ENCODE measurements at regions not wholly inside any gene's neighbourhood (a gene's known extent, or its start where the extent isn't known, plus 50 kb on each side); places are given as distances from the start of the nearest gene placed in this dataset.

DNA sequence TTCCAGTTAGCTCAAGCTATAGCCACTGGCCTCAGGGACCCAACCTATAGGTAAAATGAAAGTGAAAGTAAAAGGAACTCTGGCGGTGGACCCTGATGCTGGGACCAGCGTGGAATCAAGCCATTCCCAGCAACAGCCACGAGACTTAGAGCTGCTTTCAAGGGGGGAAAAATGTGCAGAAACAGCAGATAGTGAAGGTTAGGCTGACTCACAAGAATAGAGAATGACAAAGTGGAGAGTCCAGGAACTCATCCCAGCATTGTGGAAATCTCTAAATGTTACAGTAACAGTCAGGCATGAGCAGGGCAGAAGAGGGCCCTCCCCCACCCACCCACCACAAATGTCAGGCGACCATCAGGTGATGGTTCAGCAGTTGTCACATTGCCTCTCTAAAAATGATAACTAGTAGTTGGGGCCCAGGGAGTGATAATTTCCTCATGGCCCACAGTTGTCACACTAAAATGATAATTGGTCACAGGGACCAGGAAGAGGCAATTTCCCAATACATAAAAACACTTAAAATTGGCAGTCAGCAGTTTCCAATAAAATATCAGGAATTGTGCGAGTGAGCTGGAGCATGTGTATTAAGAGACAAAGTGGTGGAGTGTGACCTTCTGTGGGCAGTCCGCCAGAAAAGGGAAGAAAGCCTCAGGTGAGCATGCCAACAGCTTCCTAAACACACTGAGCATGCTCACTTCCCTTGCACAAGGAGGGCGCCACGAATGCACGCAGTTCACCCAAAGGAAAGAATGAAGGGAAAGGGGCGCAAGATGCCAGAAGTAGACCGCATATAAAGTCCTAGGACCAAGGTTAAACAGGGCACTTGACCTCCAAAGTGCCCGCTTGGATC is 129.8 kb upstream of the PPP1R3A start:
- DNase-seq (ENCODE audit: insufficient read length, low spot score) (no peak), FAIRE-seq (no peak)
- TF ChIP-seq POU2F2 (IDR thresholded peaks at IDR 0.05; ENCODE audit: low read depth, low read length), result no peak
- TF ChIP-seq PAX5 (IDR thresholded peaks at IDR 0.05; ENCODE audit: insufficient read depth, low read length, severe bottlenecking), result no peak
- no peak for TF ChIP-seq TAF1 (IDR thresholded peaks at IDR 0.05; ENCODE audit: low read depth, low read length)

DNA sequence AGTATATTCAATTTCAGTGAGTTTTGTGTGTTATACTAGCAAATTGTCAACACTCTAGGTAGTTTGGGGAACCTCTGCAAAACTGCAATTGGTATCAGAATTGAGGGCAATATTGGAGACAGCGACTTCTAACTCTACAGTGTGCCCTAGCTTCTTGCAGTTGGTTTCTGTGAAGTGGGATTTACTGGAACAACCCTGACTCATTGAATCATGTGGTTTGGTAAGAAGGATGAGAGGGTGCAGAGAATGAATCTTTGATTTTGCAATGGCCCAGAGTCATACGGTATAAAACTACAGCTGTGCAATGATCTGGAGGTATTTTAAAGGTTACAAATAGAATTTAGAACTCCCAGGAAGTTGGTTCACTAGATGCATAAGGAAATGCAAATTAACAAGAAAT is 129.1 kb upstream of the PPP1R3A start:
- no peak for FAIRE-seq

DNA sequence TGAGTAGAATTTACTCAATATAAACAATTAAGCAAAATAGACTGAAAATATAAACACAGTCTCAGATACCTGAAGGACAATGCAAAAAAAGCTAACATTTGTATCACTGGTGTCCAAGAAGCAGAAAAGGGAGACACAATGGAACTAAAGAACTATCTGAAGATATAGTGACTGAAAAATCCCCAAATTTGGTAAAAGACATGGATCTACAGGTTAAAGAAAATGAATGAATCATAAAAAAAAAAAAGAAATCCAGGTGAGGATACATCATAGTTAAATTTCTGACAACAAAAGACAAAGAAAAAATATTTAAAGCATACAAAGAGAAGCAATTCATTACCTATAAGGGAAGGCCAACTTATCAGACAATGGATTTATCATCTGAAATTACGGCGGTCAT is 114.7 kb upstream of the PPP1R3A start:
- FAIRE-seq (no peak), DNase-seq (ENCODE audit: insufficient read length, low spot score) (no peak)
- TF ChIP-seq POLR2A (IDR thresholded peaks at IDR 0.05; ENCODE audit: low read depth, low read length) (no peak), PAX5 (IDR thresholded peaks at IDR 0.05; ENCODE audit: insufficient read depth, low read length, severe bottlenecking) (no peak), POU2F2 (IDR thresholded peaks at IDR 0.05; ENCODE audit: low read depth, low read length) (no peak), POLR2AphosphoS5 (IDR thresholded peaks at IDR 0.05; ENCODE audit: low read depth, low read length) (no peak), TAF1 (IDR thresholded peaks at IDR 0.05; ENCODE audit: low read depth, low read length) (no peak), SPI1 (IDR thresholded peaks at IDR 0.05; ENCODE audit: low read depth, low read length) (no peak)

More for the DNA sequence above, 129.1 kb upstream of the PPP1R3A start:
- no peak for DNase-seq (ENCODE audit: insufficient read length, low spot score)
- TF ChIP-seq POLR2A (IDR thresholded peaks at IDR 0.05; ENCODE audit: low read depth, low read length) (no peak), TAF1 (IDR thresholded peaks at IDR 0.05; ENCODE audit: low read depth, low read length) (no peak), POU2F2 (IDR thresholded peaks at IDR 0.05; ENCODE audit: low read depth, low read length) (no peak), PAX5 (IDR thresholded peaks at IDR 0.05; ENCODE audit: insufficient read depth, low read length, severe bottlenecking) (no peak)

DNA sequence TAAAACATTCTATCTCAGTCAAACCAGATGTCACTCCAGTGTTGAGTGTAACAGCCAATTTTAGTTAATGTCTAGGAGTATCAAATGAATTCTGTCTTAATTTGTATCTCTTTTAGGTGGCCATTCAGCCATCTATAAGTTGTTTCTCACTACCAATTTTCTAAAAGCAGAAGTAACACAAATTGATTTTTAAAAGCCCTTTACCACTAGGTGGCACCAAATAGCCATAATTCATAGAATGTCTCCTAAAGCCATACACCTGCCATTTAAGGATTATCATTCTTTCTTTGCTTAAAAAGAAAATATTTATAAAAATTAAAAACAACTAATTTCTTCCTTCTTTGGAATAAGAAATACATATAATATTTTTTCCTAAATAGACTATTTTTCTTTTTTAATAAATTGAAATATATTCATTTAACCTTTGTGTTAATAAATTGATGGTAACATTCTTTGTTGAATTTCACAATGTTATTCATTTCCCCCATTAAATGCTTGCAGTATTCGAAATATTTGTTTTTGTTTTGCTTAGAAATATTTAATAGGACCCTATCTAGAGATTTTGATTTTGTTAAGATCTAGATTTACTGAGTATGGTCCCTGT is 107.8 kb upstream of the PPP1R3A start:
- TF ChIP-seq POLR2AphosphoS5 (IDR thresholded peaks at IDR 0.05; ENCODE audit: low read depth, low read length) (no peak), POU2F2 (IDR thresholded peaks at IDR 0.05; ENCODE audit: low read depth, low read length) (no peak), TAF1 (IDR thresholded peaks at IDR 0.05; ENCODE audit: low read depth, low read length) (no peak), POLR2A (IDR thresholded peaks at IDR 0.05; ENCODE audit: low read depth, low read length) (no peak), SPI1 (IDR thresholded peaks at IDR 0.05; ENCODE audit: low read depth, low read length) (no peak), PAX5 (IDR thresholded peaks at IDR 0.05; ENCODE audit: insufficient read depth, low read length, severe bottlenecking) (no peak)
- no peak for DNase-seq (ENCODE audit: insufficient read length, low spot score)
- peak; percentile 16 for FAIRE-seq

DNA sequence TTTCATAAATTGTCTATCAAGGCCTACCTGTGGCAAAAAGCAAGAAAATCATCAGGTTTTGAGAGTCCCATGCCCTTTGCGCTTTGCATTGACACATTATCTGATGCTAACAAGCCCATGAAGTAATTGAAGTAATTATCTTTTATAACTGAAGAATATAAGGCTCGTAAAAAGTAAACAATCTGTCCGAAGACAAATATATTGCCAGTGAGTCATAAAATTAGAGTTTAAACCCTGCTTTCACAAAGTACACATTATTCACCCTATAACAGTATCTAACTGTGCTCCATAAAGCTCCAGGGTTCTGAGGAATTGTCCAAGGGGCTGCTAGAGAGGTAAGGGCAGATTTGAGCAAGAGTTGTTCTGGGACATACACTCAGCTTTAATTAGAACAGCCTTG is 102.3 kb upstream of the PPP1R3A start:
- FAIRE-seq, result no peak
- TF ChIP-seq TAF1 (IDR thresholded peaks at IDR 0.05; ENCODE audit: low read depth, low read length), result no peak
- TF ChIP-seq POLR2A (IDR thresholded peaks at IDR 0.05; ENCODE audit: low read depth, low read length), result no peak
- no peak for TF ChIP-seq PAX5 (IDR thresholded peaks at IDR 0.05; ENCODE audit: insufficient read depth, low read length, severe bottlenecking)
- no peak for TF ChIP-seq SPI1 (IDR thresholded peaks at IDR 0.05; ENCODE audit: low read depth, low read length)
- TF ChIP-seq POU2F2 (IDR thresholded peaks at IDR 0.05; ENCODE audit: low read depth, low read length), result no peak
- TF ChIP-seq POLR2AphosphoS5 (IDR thresholded peaks at IDR 0.05; ENCODE audit: low read depth, low read length), result no peak
- no peak for DNase-seq (ENCODE audit: insufficient read length, low spot score)

DNA sequence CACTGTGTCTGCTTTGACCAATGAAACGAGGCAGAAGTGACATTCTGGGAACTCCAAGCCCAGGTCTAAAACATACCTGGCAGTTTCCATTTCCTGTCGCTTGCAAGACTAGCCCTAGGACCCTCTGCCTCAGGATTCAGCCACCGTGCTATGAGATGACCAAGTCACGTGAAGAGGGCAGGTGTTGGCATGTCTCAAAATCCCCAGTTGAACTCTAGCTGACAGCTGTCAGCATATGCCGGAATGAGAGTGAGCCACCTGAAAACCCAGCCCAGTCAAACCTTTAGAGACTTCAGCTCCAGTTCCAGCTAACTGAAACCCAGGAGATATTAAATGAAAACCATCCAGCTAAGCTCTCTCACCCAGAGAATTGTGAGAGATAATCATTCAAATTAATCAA is 89.9 kb upstream of the PPP1R3A start:
- FAIRE-seq, result no peak
- TF ChIP-seq POLR2A (IDR thresholded peaks at IDR 0.05; ENCODE audit: low read depth, low read length), result no peak
- TF ChIP-seq TAF1 (IDR thresholded peaks at IDR 0.05; ENCODE audit: low read depth, low read length), result no peak
- TF ChIP-seq SPI1 (IDR thresholded peaks at IDR 0.05; ENCODE audit: low read depth, low read length), result no peak
- no peak for TF ChIP-seq POLR2AphosphoS5 (IDR thresholded peaks at IDR 0.05; ENCODE audit: low read depth, low read length)
- TF ChIP-seq PAX5 (IDR thresholded peaks at IDR 0.05; ENCODE audit: insufficient read depth, low read length, severe bottlenecking), result no peak
- no peak for TF ChIP-seq POU2F2 (IDR thresholded peaks at IDR 0.05; ENCODE audit: low read depth, low read length)
- DNase-seq (ENCODE audit: insufficient read length, low spot score), result no peak

DNA sequence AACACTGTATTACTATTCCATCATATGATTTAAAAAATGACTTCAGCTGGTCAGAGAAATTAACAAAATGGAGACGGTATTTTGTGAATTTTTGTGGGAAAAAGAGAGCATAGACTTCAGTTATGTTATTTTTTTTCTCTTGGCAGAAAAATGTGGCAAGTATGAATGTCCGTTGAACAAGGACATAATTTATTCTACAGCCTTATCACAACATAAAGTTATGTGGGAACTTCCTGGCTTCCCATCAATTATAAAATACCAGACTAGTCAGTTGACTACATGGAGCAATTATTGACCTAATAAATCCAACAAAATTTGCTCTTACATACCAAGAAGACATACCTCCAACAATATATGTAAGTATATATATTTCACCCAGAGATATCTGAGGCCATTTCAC is 88.6 kb upstream of the PPP1R3A start:
- TF ChIP-seq POU2F2 (IDR thresholded peaks at IDR 0.05; ENCODE audit: low read depth, low read length), result no peak
- TF ChIP-seq PAX5 (IDR thresholded peaks at IDR 0.05; ENCODE audit: insufficient read depth, low read length, severe bottlenecking), result no peak
- TF ChIP-seq SPI1 (IDR thresholded peaks at IDR 0.05; ENCODE audit: low read depth, low read length), result no peak
- TF ChIP-seq TAF1 (IDR thresholded peaks at IDR 0.05; ENCODE audit: low read depth, low read length), result no peak
- TF ChIP-seq POLR2AphosphoS5 (IDR thresholded peaks at IDR 0.05; ENCODE audit: low read depth, low read length), result no peak
- TF ChIP-seq POLR2A (IDR thresholded peaks at IDR 0.05; ENCODE audit: low read depth, low read length), result no peak
- DNase-seq (ENCODE audit: insufficient read length, low spot score) (no peak), FAIRE-seq (no peak)

GRCh38 chr7:113998934-113999333 is 80.1 kb upstream of the PPP1R3A start:
- FAIRE-seq, result no peak
- TF ChIP-seq POLR2A (IDR thresholded peaks at IDR 0.05; ENCODE audit: low read depth, low read length) (no peak), SPI1 (IDR thresholded peaks at IDR 0.05; ENCODE audit: low read depth, low read length) (no peak), POLR2AphosphoS5 (IDR thresholded peaks at IDR 0.05; ENCODE audit: low read depth, low read length) (no peak)
- no peak for DNase-seq (ENCODE audit: insufficient read length, low spot score)

GRCh38 chr7:113996405-113996804 is 77.6 kb upstream of the PPP1R3A start:
- no peak for DNase-seq (ENCODE audit: insufficient read length, low spot score)
- no peak for FAIRE-seq
- TF ChIP-seq TAF1 (IDR thresholded peaks at IDR 0.05; ENCODE audit: low read depth, low read length), result no peak
- TF ChIP-seq PAX5 (IDR thresholded peaks at IDR 0.05; ENCODE audit: insufficient read depth, low read length, severe bottlenecking), result no peak
- TF ChIP-seq POU2F2 (IDR thresholded peaks at IDR 0.05; ENCODE audit: low read depth, low read length), result no peak
- no peak for TF ChIP-seq POLR2A (IDR thresholded peaks at IDR 0.05; ENCODE audit: low read depth, low read length)
- TF ChIP-seq POLR2AphosphoS5 (IDR thresholded peaks at IDR 0.05; ENCODE audit: low read depth, low read length), result no peak
- TF ChIP-seq SPI1 (IDR thresholded peaks at IDR 0.05; ENCODE audit: low read depth, low read length), result no peak

DNA sequence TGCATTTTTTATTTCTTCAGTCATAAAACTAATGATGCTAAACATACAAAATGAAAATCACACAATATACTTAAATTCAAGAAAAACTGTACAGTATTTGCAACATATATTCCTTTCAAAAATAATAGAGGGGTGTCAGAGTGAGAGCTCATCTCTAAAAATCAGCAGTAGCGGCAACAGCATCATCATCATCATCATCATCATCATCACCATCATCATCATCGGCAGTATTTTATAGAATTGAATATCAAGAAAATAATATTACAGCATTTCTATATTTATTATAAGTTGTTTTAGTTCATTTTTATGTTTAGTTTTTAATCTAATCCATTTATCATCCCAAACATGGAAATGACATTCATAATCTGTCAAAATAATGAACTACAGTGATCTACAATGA is 67.4 kb upstream of the PPP1R3A start:
- no peak for FAIRE-seq
- TF ChIP-seq TAF1 (IDR thresholded peaks at IDR 0.05; ENCODE audit: low read depth, low read length) (no peak), PAX5 (IDR thresholded peaks at IDR 0.05; ENCODE audit: insufficient read depth, low read length, severe bottlenecking) (no peak), SPI1 (IDR thresholded peaks at IDR 0.05; ENCODE audit: low read depth, low read length) (no peak), POU2F2 (IDR thresholded peaks at IDR 0.05; ENCODE audit: low read depth, low read length) (no peak), POLR2AphosphoS5 (IDR thresholded peaks at IDR 0.05; ENCODE audit: low read depth, low read length) (no peak), POLR2A (IDR thresholded peaks at IDR 0.05; ENCODE audit: low read depth, low read length) (no peak)
- DNase-seq (ENCODE audit: insufficient read length, low spot score), result no peak

All from GM12891 (cell line).